Suprapubic skin (tissue), 4 donors: ENCODE measurements at regions not wholly inside any gene's neighbourhood (a gene's known extent, or its start where the extent isn't known, plus 50 kb on each side); places are given as distances from the start of the nearest gene placed in this dataset.

Experiments
- DNase-seq, 2 donors: peaks; one replicate each; pipeline ENCODE4 v3.0.0-alpha.2; 2019; ENCODE audit warnings: low spot score in 2 of 2
- H3K27ac ChIP-seq: fragments of 200-600 bp; sonication (generic); one replicate; pipeline ENCODE4 v1.5.1; 2019
- H3K27me3 ChIP-seq: fragments of 200-600 bp; sonication (generic); one replicate; pipeline ENCODE4 v1.5.1; 2019
- H3K36me3 ChIP-seq: fragments of 200-600 bp; sonication (generic); one replicate; pipeline ENCODE4 v1.5.1; 2019
- H3K4me1 ChIP-seq: fragments of 200-600 bp; sonication (generic); one replicate; pipeline ENCODE4 v1.5.1; 2019
- H3K4me3 ChIP-seq: fragments of 200-600 bp; sonication (generic); one replicate; pipeline ENCODE4 v1.5.1; 2019; ENCODE audit warnings: mild to moderate bottlenecking
- H3K9me3 ChIP-seq: fragments of 200-600 bp; sonication (generic); one replicate; pipeline ENCODE4 v1.5.1; 2019
- EP300 ChIP-seq: sonication (generic); formaldehyde crosslinking; IDR thresholded peaks from one replicate; pipeline ENCODE4 v1.6.1; 2017; ENCODE audit warnings: antibody characterized with exemption
- POLR2A ChIP-seq, 2 donors: fragments of 450-650 bp; IDR thresholded peaks; one replicate each; pipeline ENCODE4 v1.6.1; 2017; ENCODE audit warnings: antibody characterized with exemption in 2 of 2, mild to moderate bottlenecking in 2 of 2, moderate library complexity in 2 of 2
- POLR2AphosphoS5 ChIP-seq, 3 donors: sonication (generic); formaldehyde crosslinking; IDR thresholded peaks; one replicate each; pipeline ENCODE4 v1.6.1; 2017; ENCODE audit warnings: antibody characterized with exemption in 3 of 3
- WGBS: methylation state at CpG from one replicate; pipeline ENCODE4 v1.1.5; 2018; 5-methylcytosine and 5-hydroxymethylcytosine counted together
- TF ChIP-seq, protein P1 (sequence below), 2 donors: fragments of 200-600 bp in 1 of 2; fragments of 450-650 bp in 1 of 2; sonication (generic) in 1 of 2; IDR thresholded peaks; one replicate each; pipeline ENCODE4 v1.5.1; 2016 to 2019; ENCODE audit warnings: antibody characterized with exemption in 2 of 2, mild to moderate bottlenecking in 1 of 2, moderate library complexity in 1 of 2

DNA sequence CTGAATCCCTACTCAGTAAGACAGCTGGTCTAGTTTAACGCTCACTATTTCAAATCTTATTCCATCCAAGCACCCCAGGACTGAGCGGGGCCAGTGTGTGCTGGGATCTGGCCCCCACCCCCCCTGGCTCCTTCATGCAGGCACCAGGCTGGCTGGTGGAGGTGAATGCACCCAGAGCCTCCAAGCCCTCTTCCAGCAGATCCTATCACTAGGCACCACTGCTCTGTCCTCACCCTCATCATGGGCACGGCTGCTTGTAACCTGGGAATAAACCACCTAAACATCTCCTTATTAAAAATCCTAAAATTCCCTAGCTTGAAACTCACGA, 194.3 kb downstream of the ARL4C start:
- Histone ChIP-seq H3K4me3 (no peak overlapping the region), H3K27ac (no peak overlapping the region), H3K4me1 (peaks cover 18% of the 10 kb centered on the region), H3K27me3 (no peaks in the 10 kb centered on the region), H3K36me3 (no peaks in the 10 kb centered on the region), H3K9me3 (no peaks in the 10 kb centered on the region)
- DNase-seq, result no peak
- TF ChIP-seq, protein P1, sequence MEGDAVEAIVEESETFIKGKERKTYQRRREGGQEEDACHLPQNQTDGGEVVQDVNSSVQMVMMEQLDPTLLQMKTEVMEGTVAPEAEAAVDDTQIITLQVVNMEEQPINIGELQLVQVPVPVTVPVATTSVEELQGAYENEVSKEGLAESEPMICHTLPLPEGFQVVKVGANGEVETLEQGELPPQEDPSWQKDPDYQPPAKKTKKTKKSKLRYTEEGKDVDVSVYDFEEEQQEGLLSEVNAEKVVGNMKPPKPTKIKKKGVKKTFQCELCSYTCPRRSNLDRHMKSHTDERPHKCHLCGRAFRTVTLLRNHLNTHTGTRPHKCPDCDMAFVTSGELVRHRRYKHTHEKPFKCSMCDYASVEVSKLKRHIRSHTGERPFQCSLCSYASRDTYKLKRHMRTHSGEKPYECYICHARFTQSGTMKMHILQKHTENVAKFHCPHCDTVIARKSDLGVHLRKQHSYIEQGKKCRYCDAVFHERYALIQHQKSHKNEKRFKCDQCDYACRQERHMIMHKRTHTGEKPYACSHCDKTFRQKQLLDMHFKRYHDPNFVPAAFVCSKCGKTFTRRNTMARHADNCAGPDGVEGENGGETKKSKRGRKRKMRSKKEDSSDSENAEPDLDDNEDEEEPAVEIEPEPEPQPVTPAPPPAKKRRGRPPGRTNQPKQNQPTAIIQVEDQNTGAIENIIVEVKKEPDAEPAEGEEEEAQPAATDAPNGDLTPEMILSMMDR (IDR thresholded peaks at IDR 0.05), result no peak
- no peak for TF ChIP-seq POLR2AphosphoS5 (IDR thresholded peaks at IDR 0.05)
- no peak for TF ChIP-seq EP300
- TF ChIP-seq POLR2A (IDR thresholded peaks at IDR 0.05), result no peak
- 90% methylated on average over 4 of the region's 4 CpGs for WGBS

DNA sequence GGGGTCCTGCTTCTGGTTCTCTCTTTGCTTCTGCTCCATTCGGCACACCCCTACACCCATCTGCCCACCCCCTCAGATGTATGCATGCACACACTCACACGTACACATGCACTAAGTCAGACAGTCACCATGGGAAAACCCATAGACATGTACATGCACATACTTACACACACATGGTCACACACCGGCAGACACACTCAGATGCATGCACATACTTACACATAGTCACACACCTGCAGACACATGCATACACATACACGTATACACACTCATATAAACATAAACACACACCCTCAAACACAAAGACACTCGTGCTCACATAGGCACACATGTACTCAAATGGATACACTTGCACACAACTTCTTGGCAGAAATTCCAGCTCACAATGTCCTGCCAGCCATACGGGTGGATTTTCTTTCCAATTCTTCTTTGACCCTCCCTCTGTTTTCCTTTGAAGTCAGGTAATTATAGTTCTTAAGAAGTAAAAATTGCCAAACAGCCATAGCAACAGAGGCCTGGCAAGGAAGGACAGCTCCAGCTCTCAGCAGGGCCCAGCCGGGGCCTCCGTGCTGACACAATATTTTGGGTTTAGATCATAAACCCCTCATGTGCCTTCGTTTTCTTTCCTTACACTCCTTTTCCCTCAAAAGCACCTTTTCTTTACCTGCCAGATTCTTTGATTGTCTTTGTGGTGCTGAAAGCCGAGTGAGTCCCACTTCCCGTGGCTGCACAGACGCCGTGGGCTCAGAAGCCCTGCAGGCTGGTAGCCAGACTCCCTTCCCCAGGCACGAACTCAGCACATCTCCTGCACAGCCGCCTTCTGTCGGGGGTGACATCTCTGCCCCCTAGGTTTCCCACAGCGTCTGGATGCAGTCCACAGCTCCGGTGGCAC, 195.7 kb downstream of the ARL4C start:
- no peak for DNase-seq
- H3K9me3 ChIP-seq, result no peaks in the 10 kb centered on the region
- no peak overlapping the region for H3K4me3 ChIP-seq
- peaks cover 13% of the 10 kb centered on the region for H3K4me1 ChIP-seq
- TF ChIP-seq POLR2AphosphoS5 (IDR thresholded peaks at IDR 0.05) (no peak), EP300 (no peak), POLR2A (IDR thresholded peaks at IDR 0.05) (no peak)
- TF ChIP-seq, protein P1 (IDR thresholded peaks at IDR 0.05), result no peak
- H3K27ac ChIP-seq, result no peak overlapping the region
- 76% methylated on average over 18 of the region's 18 CpGs for WGBS
- H3K27me3 ChIP-seq, result no peaks in the 10 kb centered on the region
- no peaks in the 10 kb centered on the region for H3K36me3 ChIP-seq

DNA sequence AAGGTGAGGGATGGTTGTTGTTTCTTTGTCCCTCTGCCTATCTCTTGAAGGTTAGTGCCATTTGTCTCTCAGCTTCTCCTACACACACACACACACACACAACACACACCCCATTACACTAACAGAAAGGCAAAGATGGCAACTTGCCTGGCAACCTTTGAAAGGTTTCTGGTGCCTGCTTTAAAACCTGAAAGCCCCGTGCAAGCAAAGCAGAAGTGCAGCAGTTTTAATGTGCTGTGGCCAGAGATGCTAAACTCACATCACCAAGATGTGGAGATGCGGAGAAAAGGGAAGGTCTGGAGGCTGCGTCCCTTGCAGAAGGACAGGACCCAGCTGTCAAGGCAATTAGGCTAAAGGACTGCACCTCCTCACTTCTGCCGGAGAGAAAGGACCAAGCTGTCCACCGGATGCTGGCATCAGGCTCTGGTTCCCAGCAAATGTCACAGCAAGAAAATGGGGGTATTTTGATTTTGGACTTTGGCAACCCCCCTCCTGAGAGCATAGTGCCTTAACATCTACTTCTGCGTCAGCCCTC, 196.4 kb downstream of the ARL4C start:
- no peak for DNase-seq
- no peak overlapping the region for H3K4me3 ChIP-seq
- peaks cover 7% of the 10 kb centered on the region for H3K4me1 ChIP-seq
- no peaks in the 10 kb centered on the region for H3K9me3 ChIP-seq
- H3K27ac ChIP-seq, result no peak overlapping the region
- WGBS, result 79% methylated on average over 6 of the region's 6 CpGs
- no peaks in the 10 kb centered on the region for H3K27me3 ChIP-seq
- no peaks in the 10 kb centered on the region for H3K36me3 ChIP-seq
- TF ChIP-seq EP300 (no peak), POLR2AphosphoS5 (IDR thresholded peaks at IDR 0.05) (no peak), POLR2A (IDR thresholded peaks at IDR 0.05) (no peak)
- TF ChIP-seq, protein P1 (IDR thresholded peaks at IDR 0.05), result no peak

DNA sequence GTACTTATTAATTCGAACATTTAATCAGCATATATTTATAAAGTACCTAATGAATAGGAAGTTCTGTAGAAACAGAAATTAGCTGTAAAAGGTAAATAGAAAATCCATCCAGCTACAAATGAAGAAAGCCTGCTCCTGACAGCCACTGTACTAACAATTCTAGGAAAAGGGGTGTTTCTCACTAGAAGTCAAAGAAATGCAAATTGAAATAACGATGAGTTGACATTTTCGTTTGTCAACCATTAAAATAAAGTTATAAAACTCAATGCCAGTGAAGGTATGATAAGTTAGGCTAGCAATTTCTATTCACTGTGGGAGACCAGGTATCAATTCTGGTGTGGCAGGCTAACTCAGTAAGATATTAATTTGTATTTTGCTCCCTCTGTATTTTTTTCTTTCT, 198.0 kb downstream of the ARL4C start:
- 74% methylated on average over 3 of the region's 3 CpGs for WGBS
- no peaks in the 10 kb centered on the region for H3K27me3 ChIP-seq

DNA sequence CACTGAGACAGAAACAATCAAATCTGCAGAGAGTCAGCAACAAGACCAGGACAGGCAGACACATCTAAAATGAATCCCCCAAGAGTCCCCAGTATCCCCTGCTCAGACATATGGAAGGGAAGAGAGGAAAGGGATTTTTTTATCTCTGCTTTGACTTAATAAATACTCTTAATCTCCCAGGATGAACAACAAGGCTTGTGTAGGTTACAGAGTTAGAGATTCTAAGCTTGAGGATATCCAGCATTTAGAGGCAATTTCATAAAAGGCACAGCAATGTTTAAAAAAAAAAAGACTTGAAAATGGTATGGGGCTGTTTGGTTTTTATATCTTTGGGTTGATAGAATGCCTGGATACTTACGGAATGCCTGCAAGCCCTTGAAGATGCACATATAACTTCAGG, 199.9 kb downstream of the ARL4C start:
- TF ChIP-seq POLR2AphosphoS5 (IDR thresholded peaks at IDR 0.05), result no peak
- TF ChIP-seq, protein P1 (IDR thresholded peaks at IDR 0.05), result no peak
- TF ChIP-seq POLR2A (IDR thresholded peaks at IDR 0.05), result no peak
- TF ChIP-seq EP300, result no peak
- H3K27ac ChIP-seq, result no peak overlapping the region
- 89% methylated on average over 1 of the region's 1 CpG for WGBS
- no peaks in the 10 kb centered on the region for H3K27me3 ChIP-seq
- no peak overlapping the region for H3K4me3 ChIP-seq
- DNase-seq, result no peak
- H3K4me1 ChIP-seq, result peaks cover 1% of the 10 kb centered on the region
- no peaks in the 10 kb centered on the region for H3K9me3 ChIP-seq
- no peaks in the 10 kb centered on the region for H3K36me3 ChIP-seq

More for the DNA sequence above, 198.0 kb downstream of the ARL4C start:
- Histone ChIP-seq H3K36me3 (no peaks in the 10 kb centered on the region), H3K27ac (no peak overlapping the region), H3K4me3 (no peak overlapping the region), H3K4me1 (no peaks in the 10 kb centered on the region), H3K9me3 (no peaks in the 10 kb centered on the region)
- TF ChIP-seq POLR2AphosphoS5 (IDR thresholded peaks at IDR 0.05) (no peak), POLR2A (IDR thresholded peaks at IDR 0.05) (no peak), EP300 (no peak)
- TF ChIP-seq, protein P1 (IDR thresholded peaks at IDR 0.05), result no peak
- no peak for DNase-seq
